ENCODE measurements at regions not wholly inside any gene's neighbourhood (a gene's known extent, or its start where the extent isn't known, plus 50 kb on each side); places are given as distances from the start of the nearest gene placed in this dataset.

DNA sequence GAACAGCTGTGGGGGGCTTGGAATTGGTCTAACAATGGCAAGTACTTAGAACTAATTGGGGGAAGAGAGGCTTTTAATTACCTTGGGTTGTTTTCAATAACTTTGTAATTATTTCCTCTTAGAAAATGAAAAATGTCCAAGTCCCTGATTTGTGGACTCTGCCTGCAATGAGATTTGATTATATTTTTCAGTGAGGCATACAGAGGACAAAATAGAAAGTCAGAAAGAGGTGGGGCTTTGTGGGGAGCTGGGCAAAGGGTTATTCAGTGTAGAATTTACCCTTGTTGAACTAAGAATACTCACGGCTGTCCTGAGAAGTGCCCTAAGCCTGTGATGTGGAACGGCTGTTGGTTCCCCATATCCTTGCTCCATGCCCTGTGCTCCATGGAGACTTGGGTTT lies 153.0 kb downstream of the ICE1 start:
- no peaks in the 10 kb centered on the region for H3K79me1 ChIP-seq (ENCODE audit: insufficient read depth, low read depth, low read length, poor library complexity, severe bottlenecking)
- Mint-ChIP-seq H3K27ac (no peak overlapping the region), H3K4me3 (no peak overlapping the region), H3K27me3 (ENCODE audit: low read depth) (peaks cover 3% of the 10 kb centered on the region), H3K9me3 (no peaks in the 10 kb centered on the region; a peak in 1 of 5 replicates), H3K4me1 (peaks cover 12 to 17% of the 10 kb centered on the region in 2 experiments), H3K36me3 (ENCODE audit: insufficient read depth in 1 of 3, low read depth in 3 of 3) (no peaks in the 10 kb centered on the region)
- H2BK20ac ChIP-seq (ENCODE audit: low read depth, low read length, poor library complexity, severe bottlenecking): no peak overlapping the region
- no peaks in the 10 kb centered on the region for H3K79me2 ChIP-seq (ENCODE audit: insufficient read depth, low read length)
- H3K23me2 ChIP-seq (ENCODE audit: insufficient read length, low read depth, low read length, poor library complexity, severe bottlenecking): no peaks in the 10 kb centered on the region
- no peak overlapping the region for H3K14ac ChIP-seq (ENCODE audit: insufficient read depth, low read length)
- no peak overlapping the region for H4K5ac ChIP-seq (ENCODE audit: insufficient read length, low read depth, low read length)
- no peak overlapping the region for H3K9ac ChIP-seq (ENCODE audit: extremely low read depth, insufficient read length, low read length)
- H3K27ac ChIP-seq (ENCODE audit: insufficient read length, low read depth, low read length): no peak overlapping the region
- no peak overlapping the region for H3K56ac ChIP-seq (ENCODE audit: insufficient read length, low read depth, low read length)
- H3K4ac ChIP-seq (ENCODE audit: low read depth, low read length): no peak overlapping the region
- no peak overlapping the region for H2BK12ac ChIP-seq (ENCODE audit: insufficient read length, low read depth, low read length)
- H4K8ac ChIP-seq (replicated peaks; ENCODE audit: insufficient read length, low read depth, low read length): no peak overlapping the region
- H4K91ac ChIP-seq (ENCODE audit: insufficient read length, low read depth, low read length): no peak overlapping the region
- no peak overlapping the region for H3K18ac ChIP-seq (ENCODE audit: insufficient read length, low read depth, low read length)
- TF ChIP-seq, protein P1, sequence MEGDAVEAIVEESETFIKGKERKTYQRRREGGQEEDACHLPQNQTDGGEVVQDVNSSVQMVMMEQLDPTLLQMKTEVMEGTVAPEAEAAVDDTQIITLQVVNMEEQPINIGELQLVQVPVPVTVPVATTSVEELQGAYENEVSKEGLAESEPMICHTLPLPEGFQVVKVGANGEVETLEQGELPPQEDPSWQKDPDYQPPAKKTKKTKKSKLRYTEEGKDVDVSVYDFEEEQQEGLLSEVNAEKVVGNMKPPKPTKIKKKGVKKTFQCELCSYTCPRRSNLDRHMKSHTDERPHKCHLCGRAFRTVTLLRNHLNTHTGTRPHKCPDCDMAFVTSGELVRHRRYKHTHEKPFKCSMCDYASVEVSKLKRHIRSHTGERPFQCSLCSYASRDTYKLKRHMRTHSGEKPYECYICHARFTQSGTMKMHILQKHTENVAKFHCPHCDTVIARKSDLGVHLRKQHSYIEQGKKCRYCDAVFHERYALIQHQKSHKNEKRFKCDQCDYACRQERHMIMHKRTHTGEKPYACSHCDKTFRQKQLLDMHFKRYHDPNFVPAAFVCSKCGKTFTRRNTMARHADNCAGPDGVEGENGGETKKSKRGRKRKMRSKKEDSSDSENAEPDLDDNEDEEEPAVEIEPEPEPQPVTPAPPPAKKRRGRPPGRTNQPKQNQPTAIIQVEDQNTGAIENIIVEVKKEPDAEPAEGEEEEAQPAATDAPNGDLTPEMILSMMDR (conservative IDR thresholded peaks at IDR 0.05): no peak
- H3K4me1 ChIP-seq (ENCODE audit: insufficient read depth, low read length): no peaks in the 10 kb centered on the region
- no peak overlapping the region for H2AK5ac ChIP-seq (ENCODE audit: insufficient read length, low read length)
- no peak overlapping the region for H2BK120ac ChIP-seq (ENCODE audit: low read depth, low read length, poor library complexity, severe bottlenecking)
- no peak overlapping the region for H2BK5ac ChIP-seq (ENCODE audit: insufficient read length, low read length)
- H3K4me2 ChIP-seq (ENCODE audit: insufficient read depth, insufficient read length, low read length): no peak overlapping the region
- H3K27me3 ChIP-seq (ENCODE audit: insufficient read depth, low read length): no peaks in the 10 kb centered on the region
- H3K23ac ChIP-seq (ENCODE audit: insufficient read length, low read depth, low read length): no peak overlapping the region
- H2AFZ ChIP-seq (ENCODE audit: low read length): no peak overlapping the region
- H3T11ph ChIP-seq (ENCODE audit: low read length): no peak overlapping the region
- no CpG with 5 or more reads among the region's 2 CpGs for WGBS (ENCODE audit: extremely low coverage, insufficient read length, low lambda C conversion rate)
- H2BK15ac ChIP-seq (ENCODE audit: low read depth, low read length): no peak overlapping the region
- no peaks in the 10 kb centered on the region for H4K20me1 ChIP-seq (ENCODE audit: control insufficient read depth, insufficient read depth, insufficient read length)
- H3K9me3 ChIP-seq (ENCODE audit: control insufficient read depth, low read depth, low read length): no peaks in the 10 kb centered on the region
- DNase-seq: no peak
